ENCODE measurements at regions not wholly inside any gene's neighbourhood (a gene's known extent, or its start where the extent isn't known, plus 50 kb on each side); places are given as distances from the start of the nearest gene placed in this dataset.

GRCh38 chr5:167578977-167579692, 712.3 kb upstream of the WWC1 start:
- Histone ChIP-seq H3K36me3 (ENCODE audit: insufficient read depth, low read length) (no peaks in the 10 kb centered on the region), H3K4me2 (ENCODE audit: low read length) (peak overlapping the region; percentile 31), H3K9me2 (ENCODE audit: insufficient read depth, low read length) (no peaks in the 10 kb centered on the region), H2AFZ (ENCODE audit: low read depth, low read length) (no peak overlapping the region), H3K9me3 (ENCODE audit: low read length) (no peaks in the 10 kb centered on the region), H3K9ac (ENCODE audit: low read length) (peak overlapping the region; percentile 2), H3K27me3 (ENCODE audit: insufficient read depth, low read depth, low read length) (peaks cover 6% of the 10 kb centered on the region), H3K4me3 (ENCODE audit: low read length) (peak overlapping the region; percentile 33), H4K20me1 (ENCODE audit: insufficient read depth) (no peaks in the 10 kb centered on the region), H3F3A (ENCODE audit: insufficient read depth, low read length, poor library complexity, severe bottlenecking) (no peaks in the 10 kb centered on the region), H3K27ac (ENCODE audit: low read length) (peak overlapping the region; percentile 29), H3K79me2 (replicated peaks; ENCODE audit: insufficient read depth, low read length) (peaks cover 29% of the 10 kb centered on the region)
- TF ChIP-seq SMC3 (conservative IDR thresholded peaks at IDR 0.05; ENCODE audit: poor library complexity) (no peak), POLR2AphosphoS5 (IDR thresholded peaks at IDR 0.05) (peak; percentile 20), RAD21 (conservative IDR thresholded peaks at IDR 0.05) (no peak), CTCF (IDR thresholded peaks at IDR 0.05; ENCODE audit: poor library complexity, severe bottlenecking) (no peak), MXI1 (conservative IDR thresholded peaks at IDR 0.05; ENCODE audit: poor library complexity, severe bottlenecking) (no peak), EP300 (conservative IDR thresholded peaks at IDR 0.05; ENCODE audit: poor library complexity, severe bottlenecking) (peak; percentile 70)

GRCh38 chr5:167579693-167580055, 711.8 kb upstream of the WWC1 start:
- peaks cover 29% of the 10 kb centered on the region for H3K79me2 ChIP-seq (replicated peaks; ENCODE audit: insufficient read depth, low read length)
- no peak overlapping the region for H3K4me3 ChIP-seq (ENCODE audit: low read length)
- no peaks in the 10 kb centered on the region for H4K20me1 ChIP-seq (ENCODE audit: insufficient read depth)
- no peaks in the 10 kb centered on the region for H3K36me3 ChIP-seq (ENCODE audit: insufficient read depth, low read length)
- H3K9ac ChIP-seq (ENCODE audit: low read length): no peak overlapping the region
- no peak for TF ChIP-seq RAD21 (conservative IDR thresholded peaks at IDR 0.05)
- TF ChIP-seq EP300 (conservative IDR thresholded peaks at IDR 0.05; ENCODE audit: poor library complexity, severe bottlenecking): no peak
- no peak for TF ChIP-seq REST (IDR thresholded peaks at IDR 0.05; ENCODE audit: borderline replicate concordance)
- TF ChIP-seq MXI1 (conservative IDR thresholded peaks at IDR 0.05; ENCODE audit: poor library complexity, severe bottlenecking): no peak
- no peak for TF ChIP-seq EZH2 (IDR thresholded peaks at IDR 0.05; ENCODE audit: borderline replicate concordance, insufficient read depth, low read length, poor library complexity, severe bottlenecking)
- TF ChIP-seq SMC3 (conservative IDR thresholded peaks at IDR 0.05; ENCODE audit: poor library complexity): no peak
- TF ChIP-seq TAF1 (IDR thresholded peaks at IDR 0.05; ENCODE audit: low read depth): no peak
- TF ChIP-seq POLR2AphosphoS5 (IDR thresholded peaks at IDR 0.05): no peak
- no peak for TF ChIP-seq CTCF (IDR thresholded peaks at IDR 0.05; ENCODE audit: poor library complexity, severe bottlenecking)
- H2AFZ ChIP-seq (ENCODE audit: low read depth, low read length): no peak overlapping the region
- no peaks in the 10 kb centered on the region for H3F3A ChIP-seq (ENCODE audit: insufficient read depth, low read length, poor library complexity, severe bottlenecking)
- H3K9me3 ChIP-seq (ENCODE audit: low read length): no peaks in the 10 kb centered on the region
- no peak overlapping the region for H3K4me2 ChIP-seq (ENCODE audit: low read length)
- H3K27ac ChIP-seq (ENCODE audit: low read length): no peak overlapping the region
- H3K27me3 ChIP-seq (ENCODE audit: insufficient read depth, low read depth, low read length): peaks cover 6% of the 10 kb centered on the region
- H3K9me2 ChIP-seq (ENCODE audit: insufficient read depth, low read length): no peaks in the 10 kb centered on the region
